Activated CD4-positive, alpha-beta T cell treated with anti-CD3 and anti-CD28 coated beads for 24 hours (primary cell): ENCODE measurements at regions not wholly inside any gene's neighbourhood (a gene's known extent, or its start where the extent isn't known, plus 50 kb on each side); places are given as distances from the start of the nearest gene placed in this dataset.

ENCODE experiments used
- DNase-seq, 2 donors: peaks; one replicate each; pipeline ENCODE4 v3.0.0-alpha.2; 2020; ENCODE audit warnings: low read depth in 2 of 2

DNA sequence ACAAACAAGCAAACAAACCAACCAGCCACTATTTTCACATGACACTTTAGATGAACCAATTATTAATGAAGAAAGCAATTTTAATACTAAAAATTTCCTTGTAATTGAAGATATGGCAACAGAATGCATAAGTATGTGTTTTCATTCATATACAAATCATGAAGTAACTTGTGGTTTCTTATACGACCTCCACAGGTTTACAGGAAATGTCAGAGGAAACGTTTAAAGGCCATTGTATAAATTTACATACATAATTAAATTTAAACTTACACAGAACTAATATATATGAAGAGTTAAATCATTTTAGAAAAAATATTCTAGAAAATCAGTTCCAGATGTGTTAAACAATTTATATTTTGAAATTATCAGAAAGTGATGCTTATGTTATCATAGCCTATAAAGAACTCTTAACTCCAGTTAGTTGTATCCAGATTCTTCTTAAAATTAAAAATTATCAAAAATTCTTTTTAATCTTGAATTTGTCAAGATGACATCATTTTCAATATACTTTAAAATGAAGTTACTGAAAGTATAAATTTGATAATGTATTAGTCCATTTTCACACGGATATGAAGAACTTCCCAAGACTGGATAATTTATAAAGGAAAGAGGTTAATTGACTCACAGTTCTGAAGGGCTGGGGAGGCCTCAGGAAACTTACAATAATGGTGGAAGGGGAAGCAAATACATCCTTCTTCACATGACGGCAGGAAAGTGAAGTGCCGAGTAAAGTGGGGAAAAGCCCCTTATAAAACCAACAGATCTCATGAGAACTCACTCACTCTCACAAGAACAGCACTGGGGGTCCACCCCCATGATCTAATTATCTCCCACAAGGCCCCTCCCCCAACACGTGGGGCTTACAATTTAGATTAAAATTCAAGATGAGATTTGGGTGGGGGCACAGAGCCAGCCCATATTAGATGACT is 192.0 kb downstream of the PIK3R1 start:
- DNase-seq, result no peak

DNA sequence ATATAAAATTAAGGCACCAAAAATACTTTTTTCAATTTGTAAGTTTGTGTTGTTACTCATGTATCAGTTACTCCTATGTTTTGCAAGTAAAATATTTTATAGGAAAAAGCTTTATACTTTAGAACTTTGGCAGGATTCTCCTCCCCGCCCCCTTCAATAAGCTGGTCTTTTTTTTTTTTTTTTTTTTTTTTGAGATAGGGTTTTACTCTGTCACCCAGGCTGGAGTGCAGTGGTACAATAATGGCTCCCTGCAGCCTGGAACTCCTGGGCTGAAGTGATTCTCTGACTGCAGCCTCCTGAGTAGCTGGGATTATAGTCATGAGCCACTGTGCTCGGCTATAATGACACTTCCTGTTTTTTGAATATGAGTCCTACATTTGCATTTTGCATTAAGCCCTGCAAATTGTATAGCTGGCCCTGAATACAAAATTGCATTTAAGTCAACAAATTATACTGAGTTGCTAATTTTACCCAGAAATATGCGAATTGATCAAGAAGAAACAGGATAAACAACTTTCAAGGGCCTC is 192.9 kb downstream of the PIK3R1 start:
- DNase-seq, result no peak

DNA sequence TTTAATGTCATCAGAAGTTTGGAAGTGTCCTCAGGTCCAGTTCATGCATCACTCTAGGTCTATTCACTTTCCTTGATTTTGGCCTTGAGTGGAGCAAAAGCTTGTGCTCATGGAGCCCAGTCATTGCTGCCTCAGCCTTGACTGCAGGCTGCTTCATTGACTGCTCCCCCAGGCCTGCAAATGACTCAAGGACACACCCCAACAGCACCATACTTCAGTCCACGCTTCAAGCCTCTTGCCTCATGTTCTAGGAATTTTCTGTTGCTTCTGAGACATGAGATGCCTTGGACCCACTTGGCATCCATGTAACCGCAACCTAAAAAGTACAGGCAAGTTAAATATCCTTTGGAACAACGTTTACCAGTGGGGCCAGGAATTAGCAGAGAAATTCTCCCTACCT is 193.7 kb downstream of the PIK3R1 start:
- no peak for DNase-seq

DNA sequence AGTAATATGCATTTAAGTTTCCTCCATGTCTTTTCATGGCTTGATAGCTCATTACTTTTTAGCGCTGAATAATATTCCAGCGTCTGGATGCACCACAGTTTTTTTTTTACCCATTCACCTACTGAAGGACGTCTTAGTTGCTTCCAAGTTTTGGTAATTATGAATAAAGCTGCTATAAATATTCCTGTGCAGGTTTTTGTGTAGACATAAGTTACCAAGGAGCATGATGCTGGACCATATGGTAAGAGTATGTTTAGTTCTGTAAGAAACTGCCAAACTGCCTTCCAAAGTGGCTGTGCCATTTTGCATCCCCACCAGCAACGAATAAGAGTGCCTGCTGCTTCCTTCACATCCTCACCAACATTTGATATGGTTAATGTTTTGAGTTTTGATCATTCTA is 195.6 kb downstream of the PIK3R1 start:
- DNase-seq, result no peak

DNA sequence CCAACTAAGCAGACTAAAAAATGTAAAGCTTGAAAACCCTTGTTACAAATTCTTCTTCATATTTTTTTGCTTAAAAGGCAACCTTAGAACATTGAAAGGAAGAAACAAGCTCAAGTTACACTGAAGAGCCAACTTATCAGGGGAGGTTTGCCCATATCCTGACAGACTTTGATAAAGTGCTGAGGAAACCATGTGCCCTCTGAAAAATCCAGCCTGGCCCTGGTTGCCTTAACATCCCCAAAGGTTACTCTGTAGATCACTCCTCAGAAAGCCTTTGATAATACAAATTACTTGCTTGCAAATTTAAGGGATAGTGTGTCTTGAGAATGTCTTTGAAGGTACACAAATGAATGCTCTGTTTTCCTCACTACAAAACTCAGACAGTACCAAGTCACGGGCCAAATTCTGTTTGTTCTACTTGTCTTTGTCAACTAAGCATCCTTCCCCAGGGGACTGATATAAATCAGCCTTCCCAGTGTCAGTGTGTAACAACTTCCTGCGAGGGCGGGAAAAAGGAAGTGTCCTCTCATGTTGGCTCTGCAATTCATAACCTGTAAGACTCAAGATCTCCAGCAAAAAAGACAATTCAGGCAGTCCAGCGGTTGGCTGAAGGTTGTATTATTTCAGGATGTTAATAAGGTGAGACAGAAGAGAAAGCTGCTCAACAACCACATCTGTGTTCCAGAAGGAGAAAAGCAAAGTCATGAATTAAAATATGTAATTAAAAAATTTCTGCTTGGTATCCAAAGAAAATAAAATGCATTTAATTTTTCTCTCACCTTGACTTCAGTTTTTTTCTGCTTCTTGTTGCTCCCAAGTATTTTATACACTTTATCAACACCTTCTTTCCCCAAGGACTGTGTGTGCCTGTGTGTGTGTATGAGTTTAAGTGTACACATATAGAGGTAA is 199.9 kb downstream of the PIK3R1 start:
- no peak for DNase-seq

DNA sequence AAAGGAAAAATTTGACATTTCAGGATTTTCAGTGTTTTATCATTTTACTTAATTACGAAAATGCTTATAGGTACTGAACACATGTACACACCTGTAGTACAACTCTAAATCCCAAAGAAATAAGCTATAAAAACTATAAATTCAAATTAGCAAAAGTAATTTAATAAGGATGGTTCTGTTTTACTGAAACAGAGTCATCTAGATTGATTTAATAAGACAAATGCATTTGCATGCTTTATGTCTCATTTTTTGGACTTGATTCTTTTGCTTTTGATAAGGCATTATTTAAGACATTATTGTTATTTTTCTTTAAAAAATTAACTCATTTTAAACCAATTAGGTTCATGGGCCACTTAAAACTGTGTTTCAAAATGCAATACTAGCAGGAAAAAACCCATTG is 201.2 kb downstream of the PIK3R1 start:
- DNase-seq, result no peak

DNA sequence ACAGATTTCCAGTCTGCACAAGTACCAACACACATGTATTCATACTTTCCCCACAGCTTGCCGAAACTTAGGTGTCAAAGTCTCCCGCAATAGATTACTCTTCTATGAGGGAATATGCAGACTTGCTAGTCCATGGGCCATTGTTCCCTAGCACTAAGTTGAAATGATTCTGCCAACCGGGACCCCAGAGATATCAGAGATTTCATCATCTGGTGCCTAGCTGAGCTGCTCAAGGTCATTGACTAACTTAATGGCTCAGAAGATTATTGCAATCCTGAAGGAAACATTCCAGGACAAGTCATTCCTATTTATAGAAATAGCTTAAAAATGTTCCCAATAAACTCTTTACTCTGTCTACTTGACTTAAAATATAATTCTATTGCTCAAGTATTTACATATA is 202.6 kb downstream of the PIK3R1 start:
- no peak for DNase-seq

DNA sequence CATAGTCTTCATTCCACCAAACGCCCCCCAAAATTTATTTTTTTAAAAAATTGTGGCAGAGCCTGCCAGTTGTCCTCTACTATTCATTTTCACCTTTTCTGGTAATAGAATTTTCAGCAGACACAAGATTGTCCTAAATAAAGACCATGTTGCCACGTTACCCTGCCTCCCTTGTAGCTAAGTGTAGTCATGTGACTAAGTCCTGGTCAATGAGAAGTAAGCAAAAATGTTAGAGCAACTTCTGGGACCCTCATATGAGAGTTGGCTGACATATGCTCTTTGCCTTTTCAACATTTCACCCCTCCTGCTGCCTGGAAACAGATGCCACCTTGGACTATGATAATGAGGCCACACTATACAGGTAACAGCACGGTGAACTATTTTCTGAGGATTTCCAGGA is 203.1 kb downstream of the PIK3R1 start:
- no peak for DNase-seq

DNA sequence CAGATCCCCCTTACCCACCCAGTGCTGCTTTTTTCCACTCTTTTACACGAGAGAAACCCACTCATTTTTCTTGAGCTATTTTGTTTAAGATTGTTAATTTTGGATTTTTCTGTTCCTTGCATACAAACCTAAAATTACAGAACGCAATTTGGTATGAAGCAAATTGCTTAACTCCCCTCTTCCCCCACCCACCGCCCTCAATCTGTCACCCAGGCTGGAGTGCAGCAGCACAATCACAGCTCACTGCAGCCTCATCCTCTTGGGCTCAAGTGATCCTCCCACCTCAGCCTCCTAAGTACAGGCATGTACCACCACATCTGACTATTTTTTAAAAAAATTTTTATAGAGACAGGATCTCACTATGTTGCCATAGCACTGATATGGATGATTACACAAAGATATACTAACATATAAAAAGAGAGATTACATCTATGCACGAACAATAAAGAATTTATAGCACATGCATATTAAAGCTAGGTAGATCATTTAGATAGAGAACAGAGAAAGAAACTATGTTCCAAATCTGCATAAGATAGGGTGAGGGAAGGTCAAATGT is 203.6 kb downstream of the PIK3R1 start:
- DNase-seq, result no peak

DNA sequence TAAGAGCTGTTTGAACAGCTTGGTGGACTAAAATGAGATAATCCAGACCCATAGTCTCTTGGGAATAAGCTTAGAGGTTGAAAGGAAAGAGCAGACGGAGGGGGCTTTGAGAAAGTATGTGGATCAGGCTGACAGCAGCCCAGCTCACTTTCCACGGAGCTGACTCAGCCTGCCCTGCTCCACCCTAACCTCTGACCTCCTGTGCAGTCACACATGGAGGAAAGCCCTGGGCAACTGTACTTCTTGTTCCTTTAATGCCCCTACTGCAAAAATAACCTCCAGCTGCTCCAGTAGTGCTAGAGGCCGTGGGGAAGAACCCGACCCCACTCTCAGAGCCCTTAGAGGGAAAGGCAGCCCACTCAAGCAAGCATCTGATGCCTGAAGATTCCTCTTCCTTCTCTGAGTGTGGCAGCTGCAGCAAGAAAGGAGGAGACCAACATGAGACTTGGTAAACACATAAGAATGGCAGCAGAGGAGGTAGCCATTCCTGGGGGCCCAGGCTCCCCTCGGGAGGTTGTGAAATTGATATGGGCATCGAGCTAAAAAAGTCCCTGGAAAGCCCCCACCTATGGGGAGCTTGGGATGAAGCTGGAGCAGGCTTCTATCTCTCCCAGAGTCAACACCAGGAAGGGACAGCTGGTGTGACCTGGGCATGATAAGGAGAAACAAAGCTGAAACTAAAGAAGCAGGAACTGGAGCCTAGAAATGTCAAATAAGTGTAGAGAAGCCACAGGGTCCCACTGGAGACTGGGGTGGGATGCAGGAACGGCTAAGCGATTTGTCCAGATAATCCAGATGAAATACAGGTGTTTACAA is 204.3 kb downstream of the PIK3R1 start:
- no peak for DNase-seq

DNA sequence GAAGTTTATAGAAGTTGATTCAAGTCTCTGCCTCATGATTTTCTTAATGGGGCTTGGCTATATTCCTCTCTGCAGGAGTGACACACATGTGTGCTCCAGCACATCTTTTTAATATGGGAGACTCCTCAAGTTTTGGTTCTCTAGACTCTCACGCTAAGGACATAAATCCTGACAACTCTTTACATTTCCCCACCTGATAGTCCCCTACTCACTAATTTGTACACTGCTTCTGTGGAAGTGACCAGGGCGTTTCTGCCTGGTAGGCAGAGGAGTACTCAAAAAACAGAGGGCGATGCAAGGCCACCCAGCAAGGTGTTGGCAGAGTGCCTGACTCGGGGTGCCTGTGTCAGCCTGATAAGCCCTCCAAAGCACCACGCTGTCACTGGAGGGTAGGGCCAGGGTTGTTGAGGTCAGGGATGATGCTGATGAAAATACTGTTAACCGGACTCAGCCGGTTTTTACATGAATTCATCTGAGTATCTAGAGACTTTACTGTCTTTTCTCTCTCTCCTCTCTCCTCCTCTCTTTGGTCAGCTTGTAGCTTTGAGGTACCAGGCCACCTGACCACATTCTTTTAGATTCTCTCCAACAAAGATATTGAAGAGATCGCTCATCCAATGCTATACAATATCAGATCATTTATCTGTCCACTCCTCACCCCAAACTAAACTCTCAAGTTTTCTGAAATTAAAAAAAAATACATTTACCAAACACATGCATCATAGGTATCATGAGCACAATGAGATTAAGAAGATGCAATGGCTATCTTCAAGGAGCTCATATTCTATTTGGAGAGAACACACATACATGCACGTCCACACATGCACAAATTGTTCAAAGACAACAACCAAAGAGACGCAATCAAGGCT is 205.2 kb downstream of the PIK3R1 start:
- no peak for DNase-seq

DNA sequence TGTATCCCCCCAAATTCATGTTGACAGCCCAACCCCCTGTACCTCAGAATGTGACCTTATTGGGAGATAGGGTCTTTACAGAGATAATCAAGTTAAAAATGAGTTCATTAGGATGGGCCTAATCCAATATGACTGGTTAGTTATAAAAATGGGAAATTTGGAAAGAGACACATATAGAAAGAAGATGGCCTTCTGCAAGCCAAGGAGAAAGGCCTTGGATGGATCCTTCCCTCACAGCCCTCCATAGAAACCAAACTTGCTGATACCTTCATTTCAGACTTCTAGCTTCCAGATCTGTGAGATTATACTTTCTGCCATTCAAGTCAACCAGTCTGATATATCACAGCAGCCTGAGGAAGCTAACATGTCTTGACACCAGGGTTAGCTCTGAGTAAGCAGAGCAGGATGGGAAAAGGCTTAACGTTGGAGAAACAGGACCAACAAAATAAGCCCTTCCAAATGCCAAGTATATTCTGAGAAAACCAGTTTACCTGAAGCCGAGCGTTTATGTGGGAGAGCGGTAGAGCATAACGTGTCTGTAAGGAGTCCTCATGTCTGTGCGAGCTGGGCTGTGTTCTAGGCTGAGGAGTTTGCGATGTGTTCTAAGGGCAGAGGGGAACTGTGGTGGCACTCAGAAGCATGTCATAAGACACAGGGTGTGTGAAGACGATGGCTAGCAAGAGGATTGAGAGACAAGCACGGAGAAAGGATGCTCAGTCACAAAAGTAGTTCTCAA is 206.1 kb downstream of the PIK3R1 start:
- DNase-seq, result no peak

DNA sequence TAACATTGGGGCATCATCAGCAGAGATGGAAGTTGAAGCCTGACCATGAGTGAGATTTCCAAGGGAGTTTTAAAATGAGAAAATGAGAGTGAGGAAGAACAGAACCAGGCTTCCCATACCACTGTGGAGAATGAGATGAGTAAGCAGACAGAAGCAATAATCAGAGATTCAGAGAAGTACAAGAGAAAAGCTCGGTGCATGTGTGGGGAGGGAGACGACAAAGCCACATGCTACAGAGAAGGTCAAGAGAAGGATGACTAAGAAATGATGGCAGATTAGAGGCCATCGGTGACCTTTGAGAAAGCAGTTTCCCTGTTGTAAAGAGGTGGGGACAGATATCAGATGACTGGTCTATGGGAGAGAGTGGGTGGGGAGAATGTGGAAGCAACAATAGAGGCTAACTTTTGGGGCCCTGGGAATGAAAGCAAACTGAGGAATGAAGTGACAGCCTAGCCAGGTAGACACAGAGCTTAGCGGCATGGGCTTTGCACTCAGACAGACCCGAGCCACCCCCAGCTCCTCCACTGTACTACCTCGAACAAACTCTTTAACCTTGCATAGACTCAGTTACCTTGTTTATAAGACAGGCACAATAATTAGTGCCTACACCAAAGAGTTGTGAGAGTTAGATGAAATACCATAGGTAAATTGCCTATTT is 207.7 kb downstream of the PIK3R1 start:
- no peak for DNase-seq

DNA sequence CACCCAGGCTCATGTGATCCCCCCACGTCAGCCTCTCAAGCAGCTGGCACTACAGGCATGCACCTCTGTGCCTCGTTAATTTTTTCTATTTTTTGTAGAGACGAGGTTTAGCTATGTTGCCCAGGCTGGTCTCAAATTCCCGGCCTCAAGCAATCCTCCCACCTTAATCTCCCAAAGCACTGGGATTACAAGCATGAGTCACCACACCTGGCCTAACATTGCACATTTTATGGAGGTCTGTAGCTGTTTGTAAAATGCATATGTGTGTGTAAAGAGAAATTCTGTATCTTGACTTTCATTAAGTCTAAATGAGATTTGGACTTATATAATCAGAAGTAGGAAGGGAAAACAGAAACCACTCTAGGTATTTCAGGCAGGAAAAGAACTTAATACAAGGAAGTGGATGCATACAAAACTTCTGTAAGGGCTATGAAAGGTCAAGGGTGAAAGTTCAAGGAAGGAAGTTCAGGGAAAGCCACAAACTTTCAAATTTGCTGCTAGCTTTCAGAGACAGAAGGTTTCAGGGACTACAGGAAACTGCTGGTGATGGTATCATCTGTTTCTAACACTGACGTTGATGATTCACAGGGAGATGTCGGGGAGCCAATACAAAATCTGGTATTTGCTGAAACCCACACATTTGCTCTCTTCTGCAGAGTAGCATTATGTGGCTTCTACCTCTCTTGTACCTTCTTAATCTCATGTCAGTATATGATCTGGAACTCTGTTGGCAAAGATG is 209.4 kb downstream of the PIK3R1 start:
- no peak for DNase-seq

DNA sequence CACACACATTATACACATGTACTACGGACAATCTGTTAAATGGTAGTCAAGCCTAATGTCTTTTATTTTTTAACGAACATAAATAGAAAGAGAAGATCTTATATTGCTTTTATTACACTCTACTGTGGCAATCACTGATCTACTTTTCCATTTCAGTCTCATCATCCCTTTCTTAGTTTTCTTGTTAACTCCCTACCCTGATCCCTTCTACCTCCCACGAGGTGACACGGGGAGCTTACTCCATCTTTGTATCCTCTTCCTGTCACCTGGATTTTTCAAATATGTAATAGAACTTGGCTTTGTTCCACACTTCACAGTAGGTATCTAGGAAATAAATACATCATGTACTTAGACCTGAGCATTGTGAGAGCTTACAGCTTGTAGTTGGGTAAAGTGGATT is 211.0 kb downstream of the PIK3R1 start:
- DNase-seq, result no peak

DNA sequence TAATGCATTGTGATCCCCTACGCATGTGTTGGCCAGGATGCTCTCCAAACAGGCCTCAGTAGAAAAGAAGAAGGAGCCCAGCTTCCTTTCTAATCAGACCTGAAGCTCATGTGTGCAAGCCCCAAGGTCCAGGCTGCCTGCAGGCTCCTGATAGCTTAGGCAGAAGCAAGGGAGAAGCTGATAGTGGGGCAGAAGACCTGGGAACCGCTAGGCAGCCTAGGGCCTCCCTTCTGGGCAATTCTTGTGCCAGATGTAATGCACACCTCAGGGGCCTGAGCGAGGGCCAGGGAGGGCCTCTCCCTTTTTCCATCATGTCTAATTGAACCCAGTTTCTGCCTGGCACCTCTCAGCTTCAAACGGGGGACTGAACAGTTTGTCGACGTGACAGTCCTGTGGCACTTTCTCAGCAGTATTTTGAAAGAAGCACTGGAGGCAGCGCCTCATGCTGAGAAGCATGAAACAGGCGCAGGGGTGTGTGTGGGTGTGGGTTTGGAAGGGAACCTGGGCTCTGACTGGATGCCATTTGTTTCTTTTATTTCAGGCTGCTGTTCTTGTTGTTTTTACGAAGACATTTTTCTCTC is 212.8 kb downstream of the PIK3R1 start:
- no peak for DNase-seq

DNA sequence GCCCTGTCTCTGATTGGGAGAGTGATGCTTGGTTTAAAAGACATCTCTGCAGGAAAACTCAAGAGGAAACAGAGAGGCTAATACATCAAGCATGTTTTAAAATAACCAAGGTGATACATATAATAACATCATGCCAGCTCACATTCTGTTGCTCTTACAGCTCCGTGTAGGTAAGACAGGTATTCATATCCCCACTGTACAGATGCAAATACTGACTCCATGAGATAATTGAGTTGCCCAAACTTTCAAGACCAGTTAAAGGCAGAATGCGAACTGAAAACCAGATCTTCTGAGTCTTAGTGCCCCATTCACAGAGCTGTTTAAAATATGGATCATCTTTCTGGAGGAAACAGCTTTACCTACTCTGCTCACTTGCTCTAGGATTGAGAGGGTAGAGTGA is 214.0 kb downstream of the PIK3R1 start:
- DNase-seq, result no peak

DNA sequence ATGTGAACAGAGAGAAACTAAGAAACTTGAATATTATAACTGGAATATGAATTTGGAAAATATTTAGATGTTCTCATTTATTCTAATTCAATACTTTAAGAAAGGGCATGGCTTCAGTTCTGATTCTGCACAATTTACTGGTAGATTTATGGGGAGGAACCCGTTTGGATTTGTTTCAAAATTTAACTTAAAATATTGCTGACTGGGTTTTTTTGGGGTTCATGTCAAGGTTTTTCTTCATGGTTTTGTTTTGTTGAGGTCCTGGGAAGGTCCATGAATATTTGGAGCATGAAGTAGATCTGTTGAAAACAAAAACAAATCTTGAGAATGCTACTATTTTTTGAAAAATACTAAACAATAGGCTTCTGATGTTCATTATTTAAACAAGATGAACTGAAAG is 214.7 kb downstream of the PIK3R1 start:
- DNase-seq, result no peak
